GM23338 (cell line): ENCODE measurements at regions not wholly inside any gene's neighbourhood (a gene's known extent, or its start where the extent isn't known, plus 50 kb on each side); places are given as distances from the start of the nearest gene placed in this dataset.

Source experiments
- ATAC-seq: fragments of 200-7000 bp; cut with Tn5 transposase; 3 replicates; pipeline ENCODE4 v1.9.1; 2020
- DNase-seq: peaks from one replicate; pipeline ENCODE4 v3.0.0-alpha.2; 2015; ENCODE audit warnings: low spot score
- H2AFZ ChIP-seq: fragments of 200-600 bp; sonication (generic); 2 replicates; pipeline ENCODE4 v1.8.0; 2016; ENCODE audit warnings: antibody characterized with exemption, mild to moderate bottlenecking, moderate library complexity
- H3F3A ChIP-seq: fragments of 200-600 bp; sonication (generic); replicated peaks from 2 replicates; pipeline ENCODE4 v1.8.0; 2017; ENCODE audit warnings: antibody characterized with exemption, mixed run types, low read depth
- H3K27ac ChIP-seq: fragments of 200-600 bp; sonication (generic); 2 replicates; pipeline ENCODE4 v1.6.1; 2016; ENCODE audit warnings: low read depth
- H3K27me3 ChIP-seq: fragments of 200-600 bp; sonication (generic); 2 replicates; pipeline ENCODE4 v1.8.0; 2016; ENCODE audit warnings: mild to moderate bottlenecking, mixed run types, moderate library complexity; ENCODE audit not compliant: insufficient read depth
- H3K36me3 ChIP-seq: fragments of 200-600 bp; sonication (generic); 2 replicates; pipeline ENCODE4 v1.8.0; 2016; ENCODE audit warnings: mild to moderate bottlenecking; ENCODE audit not compliant: insufficient read depth
- H3K4me1 ChIP-seq: fragments of 200-600 bp; sonication (generic); 2 replicates; pipeline ENCODE4 v1.8.0; 2016; ENCODE audit warnings: mild to moderate bottlenecking, moderate library complexity; ENCODE audit not compliant: insufficient read depth
- H3K4me2 ChIP-seq: fragments of 200-600 bp; sonication (generic); 2 replicates; pipeline ENCODE4 v1.7.1; 2017; ENCODE audit warnings: mixed run types
- H3K4me3 ChIP-seq: fragments of 200-600 bp; sonication (generic); 2 replicates; pipeline ENCODE4 v1.6.1; 2016; ENCODE audit warnings: mixed run types
- H3K79me2 ChIP-seq: fragments of 200-600 bp; sonication (generic); replicated peaks from 2 replicates; pipeline ENCODE4 v1.8.0; 2017; ENCODE audit warnings: mild to moderate bottlenecking; ENCODE audit not compliant: insufficient read depth
- H3K9me2 ChIP-seq: fragments of 200-600 bp; sonication (generic); 2 replicates; pipeline ENCODE4 v1.8.0; 2017; ENCODE audit not compliant: insufficient read depth
- H4K20me1 ChIP-seq: fragments of 200-600 bp; sonication (generic); replicated peaks from 2 replicates; pipeline ENCODE4 v1.8.0; 2017; ENCODE audit warnings: mild to moderate bottlenecking; ENCODE audit not compliant: insufficient read depth
- H3K27ac Mint-ChIP-seq: 2 replicates; pipeline ENCODE4 v1.8.0; 2020; ENCODE audit warnings: inconsistent platforms, mild to moderate bottlenecking, moderate library complexity, mixed read lengths
- H3K27me3 Mint-ChIP-seq: 3 replicates; pipeline ENCODE4 v1.8.0; 2022; ENCODE audit warnings: low read depth, mild to moderate bottlenecking, moderate library complexity, mixed read lengths, inconsistent platforms; ENCODE audit not compliant: insufficient read depth, poor library complexity
- H3K36me3 Mint-ChIP-seq: 3 replicates; pipeline ENCODE4 v1.8.0; 2021; ENCODE audit warnings: low read depth, mild to moderate bottlenecking, inconsistent platforms, moderate library complexity, mixed read lengths
- H3K4me1 Mint-ChIP-seq: 3 replicates; pipeline ENCODE4 v1.8.0; 2020; ENCODE audit warnings: mild to moderate bottlenecking, inconsistent platforms, mixed read lengths
- H3K4me3 Mint-ChIP-seq: 3 replicates; pipeline ENCODE4 v1.8.0; 2021; ENCODE audit warnings: moderate library complexity, mild to moderate bottlenecking, inconsistent platforms, mixed read lengths
- H3K9me3 Mint-ChIP-seq: 3 replicates; pipeline ENCODE4 v1.8.0; 2020; ENCODE audit warnings: moderate library complexity, mild to moderate bottlenecking, inconsistent platforms, mixed read lengths
- CREB1 ChIP-seq: fragments of 250-450 bp; sonication (Bioruptor Pico); IDR thresholded peaks from 2 replicates; pipeline ENCODE4 v1.5.0; 2020; ENCODE audit warnings: low read depth, mild to moderate bottlenecking, moderate library complexity
- CTCF ChIP-seq, 2 experiments: fragments of 200-600 bp in 1 of 2; sonication (generic) in 1 of 2; conservative IDR thresholded peaks; 2 replicates each; pipeline versions ENCODE4 v1.5.1 to v1.6.1; 2016 to 2017; ENCODE audit warnings: antibody characterized with exemption in 2 of 2, low read depth in 2 of 2, mild to moderate bottlenecking in 2 of 2, moderate library complexity in 1 of 2
- ETS1 ChIP-seq: IDR thresholded peaks from 2 replicates; pipeline ENCODE4 v1.6.1; 2016; ENCODE audit warnings: antibody characterized with exemption
- JUNB ChIP-seq: IDR thresholded peaks from one replicate; pipeline ENCODE4 v1.6.1; 2016; ENCODE audit warnings: antibody characterized with exemption; ENCODE audit not compliant: unreplicated experiment
- NANOG ChIP-seq: IDR thresholded peaks from 2 replicates; pipeline ENCODE4 v1.6.1; 2016; ENCODE audit warnings: antibody characterized with exemption, borderline replicate concordance
- POLR2AphosphoS5 ChIP-seq: IDR thresholded peaks from 2 replicates; pipeline ENCODE4 v1.6.1; 2016; ENCODE audit warnings: antibody characterized with exemption, low read depth
- ZNF114 ChIP-seq: fragments of 250-450 bp; sonication (Bioruptor Pico); IDR thresholded peaks from 2 replicates; pipeline ENCODE4 v1.5.0; 2020; ENCODE audit warnings: mild to moderate bottlenecking, moderate library complexity
- ZNF331 ChIP-seq: fragments of 250-450 bp; sonication (Bioruptor Pico); IDR thresholded peaks from 2 replicates; pipeline ENCODE4 v1.5.0; 2020; ENCODE audit warnings: low read depth, mild to moderate bottlenecking, moderate library complexity
- TF ChIP-seq, protein P1 (sequence below): IDR thresholded peaks from one replicate; pipeline ENCODE4 v1.6.1; 2018; ENCODE audit warnings: antibody characterized with exemption; ENCODE audit not compliant: unreplicated experiment

GRCh38 chr1:14136152-14136763 is 436.3 kb downstream of the PRDM2 start:
- peak overlapping the region; percentile 85 for H3K27ac Mint-ChIP-seq
- peaks cover 10% of the 10 kb centered on the region for H3K27me3 Mint-ChIP-seq
- ATAC-seq = peak; percentile 95
- Histone ChIP-seq H3K36me3 (no peaks in the 10 kb centered on the region), H3K9me2 (peaks cover 32% of the 10 kb centered on the region), H3K27ac (peak overlapping the region; percentile 93), H3K79me2 (no peaks in the 10 kb centered on the region), H2AFZ (no peak overlapping the region), H3K27me3 (no peaks in the 10 kb centered on the region), H4K20me1 (no peaks in the 10 kb centered on the region), H3K4me1 (peaks cover 21% of the 10 kb centered on the region), H3F3A (no peaks in the 10 kb centered on the region), H3K4me2 (peak overlapping the region; percentile 8; the same call in 1 of the 2 replicates), H3K4me3 (no peak overlapping the region)
- peaks cover 27% of the 10 kb centered on the region for H3K4me1 Mint-ChIP-seq
- no peaks in the 10 kb centered on the region for H3K36me3 Mint-ChIP-seq
- H3K4me3 Mint-ChIP-seq = peak overlapping the region; percentile 47; the same call in 2 of the 3 replicates
- peak; percentile 84 for DNase-seq
- TF ChIP-seq NANOG = peak; percentile 90
- TF ChIP-seq ETS1 = no peak
- no peaks in the 10 kb centered on the region for H3K9me3 Mint-ChIP-seq

GRCh38 chr1:14136881-14137280 is 436.9 kb downstream of the PRDM2 start:
- H3K27ac Mint-ChIP-seq = peak overlapping the region; percentile 85
- Histone ChIP-seq H2AFZ (no peak overlapping the region), H3K4me3 (no peak overlapping the region), H3K79me2 (no peaks in the 10 kb centered on the region), H3K4me2 (peak overlapping the region; percentile 8; the same call in 1 of the 2 replicates), H3K27me3 (no peaks in the 10 kb centered on the region), H3K27ac (peak overlapping the region; percentile 91), H3F3A (no peaks in the 10 kb centered on the region), H3K9me2 (peaks cover 32% of the 10 kb centered on the region), H3K36me3 (no peaks in the 10 kb centered on the region), H4K20me1 (no peaks in the 10 kb centered on the region), H3K4me1 (peaks cover 21% of the 10 kb centered on the region)
- no peaks in the 10 kb centered on the region for H3K9me3 Mint-ChIP-seq
- DNase-seq = no peak
- H3K4me1 Mint-ChIP-seq = peaks cover 27% of the 10 kb centered on the region
- no peak overlapping the region for H3K4me3 Mint-ChIP-seq
- peaks cover 10% of the 10 kb centered on the region for H3K27me3 Mint-ChIP-seq
- no peak for ATAC-seq
- no peaks in the 10 kb centered on the region for H3K36me3 Mint-ChIP-seq
- TF ChIP-seq ZNF114 (CRISPR knock-in tag) = no peak
- no peak for TF ChIP-seq JUNB
- TF ChIP-seq CREB1 (CRISPR knock-in tag) = no peak
- TF ChIP-seq NANOG = no peak
- TF ChIP-seq POLR2AphosphoS5 = no peak
- no peak for TF ChIP-seq CTCF (conservative IDR thresholded peaks at IDR 0.05; ENCODE audit: low read depth in 2 of 2)
- TF ChIP-seq, protein P1, sequence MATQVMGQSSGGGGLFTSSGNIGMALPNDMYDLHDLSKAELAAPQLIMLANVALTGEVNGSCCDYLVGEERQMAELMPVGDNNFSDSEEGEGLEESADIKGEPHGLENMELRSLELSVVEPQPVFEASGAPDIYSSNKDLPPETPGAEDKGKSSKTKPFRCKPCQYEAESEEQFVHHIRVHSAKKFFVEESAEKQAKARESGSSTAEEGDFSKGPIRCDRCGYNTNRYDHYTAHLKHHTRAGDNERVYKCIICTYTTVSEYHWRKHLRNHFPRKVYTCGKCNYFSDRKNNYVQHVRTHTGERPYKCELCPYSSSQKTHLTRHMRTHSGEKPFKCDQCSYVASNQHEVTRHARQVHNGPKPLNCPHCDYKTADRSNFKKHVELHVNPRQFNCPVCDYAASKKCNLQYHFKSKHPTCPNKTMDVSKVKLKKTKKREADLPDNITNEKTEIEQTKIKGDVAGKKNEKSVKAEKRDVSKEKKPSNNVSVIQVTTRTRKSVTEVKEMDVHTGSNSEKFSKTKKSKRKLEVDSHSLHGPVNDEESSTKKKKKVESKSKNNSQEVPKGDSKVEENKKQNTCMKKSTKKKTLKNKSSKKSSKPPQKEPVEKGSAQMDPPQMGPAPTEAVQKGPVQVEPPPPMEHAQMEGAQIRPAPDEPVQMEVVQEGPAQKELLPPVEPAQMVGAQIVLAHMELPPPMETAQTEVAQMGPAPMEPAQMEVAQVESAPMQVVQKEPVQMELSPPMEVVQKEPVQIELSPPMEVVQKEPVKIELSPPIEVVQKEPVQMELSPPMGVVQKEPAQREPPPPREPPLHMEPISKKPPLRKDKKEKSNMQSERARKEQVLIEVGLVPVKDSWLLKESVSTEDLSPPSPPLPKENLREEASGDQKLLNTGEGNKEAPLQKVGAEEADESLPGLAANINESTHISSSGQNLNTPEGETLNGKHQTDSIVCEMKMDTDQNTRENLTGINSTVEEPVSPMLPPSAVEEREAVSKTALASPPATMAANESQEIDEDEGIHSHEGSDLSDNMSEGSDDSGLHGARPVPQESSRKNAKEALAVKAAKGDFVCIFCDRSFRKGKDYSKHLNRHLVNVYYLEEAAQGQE = no peak
- no peak for TF ChIP-seq ZNF331 (CRISPR knock-in tag)
